Activated naive CD8-positive, alpha-beta T cell treated with anti-CD3 and anti-CD28 coated beads, Interleukin-2, amount 10 ng/mL, durations not matched to agents 7 days and 5 days (primary cell): ENCODE measurements at regions not wholly inside any gene's neighbourhood (a gene's known extent, or its start where the extent isn't known, plus 50 kb on each side); places are given as distances from the start of the nearest gene placed in this dataset.

Experiments used
- ATAC-seq: fragments of 150-1000 bp; cut with Tn5 transposase; one replicate; pipeline ENCODE4 v1.10.0; 2021; ENCODE audit warnings: low read depth, moderate library complexity
- POLR2A ChIA-PET: fragments of 350-600 bp; sonication (Branson Sonifier 250); formaldehyde crosslinking; loops from one replicate; lab custom pipeline; 2021; ENCODE audit warnings: antibody characterized with exemption; lab: Charles Lee
- DNase-seq: peaks from one replicate; pipeline ENCODE4 v3.0.0; 2021
- H3K27ac Mint-ChIP-seq: one replicate; pipeline ENCODE4 v1.8.0; 2022; ENCODE audit warnings: mild to moderate bottlenecking, mixed read lengths
- H3K27me3 Mint-ChIP-seq: one replicate; pipeline ENCODE4 v1.8.0; 2022; ENCODE audit warnings: mild to moderate bottlenecking, moderate library complexity, mixed read lengths
- H3K36me3 Mint-ChIP-seq: one replicate; pipeline ENCODE4 v1.8.0; 2021; ENCODE audit warnings: mild to moderate bottlenecking, mixed read lengths
- H3K4me1 Mint-ChIP-seq: one replicate; pipeline ENCODE4 v1.8.0; 2021; ENCODE audit warnings: mixed read lengths
- H3K4me3 Mint-ChIP-seq: one replicate; pipeline ENCODE4 v1.8.0; 2022; ENCODE audit warnings: mild to moderate bottlenecking, moderate library complexity, mixed read lengths
- H3K9me3 Mint-ChIP-seq: one replicate; pipeline ENCODE4 v1.8.0; 2021; ENCODE audit warnings: mixed read lengths

GRCh38 chr3:21290557-21290956 is 460.5 kb downstream of the ZNF385D start:
- Mint-ChIP-seq H3K27me3 (no peaks in the 10 kb centered on the region), H3K27ac (no peak overlapping the region), H3K9me3 (peaks cover 9% of the 10 kb centered on the region), H3K4me3 (no peak overlapping the region), H3K4me1 (no peaks in the 10 kb centered on the region), H3K36me3 (no peaks in the 10 kb centered on the region)
- ATAC-seq (no peak), DNase-seq (no peak)
- POLR2A ChIA-PET, result no interaction called here

- ATAC-seq, result no peak
- Mint-ChIP-seq H3K4me1 (no peaks in the 10 kb centered on the region), H3K36me3 (no peaks in the 10 kb centered on the region), H3K27me3 (no peaks in the 10 kb centered on the region), H3K9me3 (peaks cover 11% of the 10 kb centered on the region), H3K27ac (no peak overlapping the region), H3K4me3 (no peak overlapping the region)
- DNase-seq, result no peak
- POLR2A ChIA-PET, result no interaction called here
Measured at GRCh38 chr3:21274079-21274571, 476.9 kb downstream of the ZNF385D start.

- Mint-ChIP-seq H3K9me3 (peaks cover 11% of the 10 kb centered on the region), H3K36me3 (no peaks in the 10 kb centered on the region), H3K27me3 (no peaks in the 10 kb centered on the region), H3K4me3 (no peak overlapping the region), H3K27ac (no peak overlapping the region), H3K4me1 (no peaks in the 10 kb centered on the region)
- no peak for ATAC-seq
- POLR2A ChIA-PET, result no interaction called here
- DNase-seq, result no peak
Measured at GRCh38 chr3:21273259-21274025, 477.6 kb downstream of the ZNF385D start.

GRCh38 chr3:21271606-21272016 is 479.4 kb downstream of the ZNF385D start:
- DNase-seq (no peak), ATAC-seq (no peak)
- POLR2A ChIA-PET, result no interaction called here
- Mint-ChIP-seq H3K36me3 (no peaks in the 10 kb centered on the region), H3K4me1 (no peaks in the 10 kb centered on the region), H3K27me3 (no peaks in the 10 kb centered on the region), H3K4me3 (no peak overlapping the region), H3K27ac (no peak overlapping the region), H3K9me3 (peaks cover 12% of the 10 kb centered on the region)

- no peaks in the 10 kb centered on the region for H3K36me3 Mint-ChIP-seq
- H3K27ac Mint-ChIP-seq, result no peak overlapping the region
- POLR2A ChIA-PET, result no interaction called here
- no peak for DNase-seq
- H3K4me1 Mint-ChIP-seq, result no peaks in the 10 kb centered on the region
- no peak for ATAC-seq
- no peak overlapping the region for H3K4me3 Mint-ChIP-seq
- peaks cover 10% of the 10 kb centered on the region for H3K9me3 Mint-ChIP-seq
- no peaks in the 10 kb centered on the region for H3K27me3 Mint-ChIP-seq
Measured at GRCh38 chr3:21269882-21270281, 481.1 kb downstream of the ZNF385D start.

GRCh38 chr3:21260507-21260906 is 490.5 kb downstream of the ZNF385D start:
- DNase-seq (no peak), ATAC-seq (no peak)
- Mint-ChIP-seq H3K4me3 (no peak overlapping the region), H3K27me3 (no peaks in the 10 kb centered on the region), H3K27ac (no peak overlapping the region), H3K9me3 (peaks cover 8% of the 10 kb centered on the region), H3K36me3 (no peaks in the 10 kb centered on the region), H3K4me1 (no peaks in the 10 kb centered on the region)
- POLR2A ChIA-PET, result no interaction called here

GRCh38 chr3:21259896-21260295 is 491.1 kb downstream of the ZNF385D start:
- Mint-ChIP-seq H3K27ac (no peak overlapping the region), H3K4me1 (no peaks in the 10 kb centered on the region), H3K9me3 (peaks cover 8% of the 10 kb centered on the region), H3K4me3 (no peak overlapping the region), H3K27me3 (no peaks in the 10 kb centered on the region), H3K36me3 (no peaks in the 10 kb centered on the region)
- POLR2A ChIA-PET, result no interaction called here
- ATAC-seq, result no peak
- no peak for DNase-seq

- H3K4me1 Mint-ChIP-seq, result no peaks in the 10 kb centered on the region
- POLR2A ChIA-PET, result no interaction called here
- H3K36me3 Mint-ChIP-seq, result no peaks in the 10 kb centered on the region
- peaks cover 5% of the 10 kb centered on the region for H3K9me3 Mint-ChIP-seq
- no peak overlapping the region for H3K4me3 Mint-ChIP-seq
- H3K27me3 Mint-ChIP-seq, result no peaks in the 10 kb centered on the region
- no peak for DNase-seq
- H3K27ac Mint-ChIP-seq, result no peak overlapping the region
- ATAC-seq, result no peak
Measured at GRCh38 chr3:21256932-21257331, 494.1 kb downstream of the ZNF385D start.

GRCh38 chr3:21238661-21239060 is 512.3 kb downstream of the ZNF385D start:
- H3K36me3 Mint-ChIP-seq, result no peaks in the 10 kb centered on the region
- H3K27ac Mint-ChIP-seq, result no peak overlapping the region
- H3K9me3 Mint-ChIP-seq, result peaks cover 2% of the 10 kb centered on the region
- POLR2A ChIA-PET, result no interaction called here
- H3K27me3 Mint-ChIP-seq, result no peaks in the 10 kb centered on the region
- ATAC-seq (no peak), DNase-seq (no peak)
- H3K4me1 Mint-ChIP-seq, result no peaks in the 10 kb centered on the region
- H3K4me3 Mint-ChIP-seq, result no peak overlapping the region

GRCh38 chr3:21237638-21238037 is 513.4 kb downstream of the ZNF385D start:
- ATAC-seq (no peak), DNase-seq (no peak)
- Mint-ChIP-seq H3K4me1 (no peaks in the 10 kb centered on the region), H3K27ac (no peak overlapping the region), H3K27me3 (no peaks in the 10 kb centered on the region), H3K9me3 (no peaks in the 10 kb centered on the region), H3K4me3 (no peak overlapping the region), H3K36me3 (no peaks in the 10 kb centered on the region)
- POLR2A ChIA-PET, result no interaction called here

GRCh38 chr3:21235491-21235890 is 515.5 kb downstream of the ZNF385D start:
- DNase-seq (no peak), ATAC-seq (no peak)
- peaks cover 1% of the 10 kb centered on the region for H3K36me3 Mint-ChIP-seq
- no peak overlapping the region for H3K27ac Mint-ChIP-seq
- POLR2A ChIA-PET, result no interaction called here
- H3K4me3 Mint-ChIP-seq, result no peak overlapping the region
- H3K27me3 Mint-ChIP-seq, result no peaks in the 10 kb centered on the region
- peaks cover 2% of the 10 kb centered on the region for H3K9me3 Mint-ChIP-seq
- H3K4me1 Mint-ChIP-seq, result no peaks in the 10 kb centered on the region

- H3K4me1 Mint-ChIP-seq, result no peaks in the 10 kb centered on the region
- no peak overlapping the region for H3K4me3 Mint-ChIP-seq
- POLR2A ChIA-PET, result no interaction called here
- ATAC-seq, result no peak
- peaks cover 1% of the 10 kb centered on the region for H3K36me3 Mint-ChIP-seq
- no peaks in the 10 kb centered on the region for H3K27me3 Mint-ChIP-seq
- H3K27ac Mint-ChIP-seq, result no peak overlapping the region
- no peak for DNase-seq
- peaks cover 2% of the 10 kb centered on the region for H3K9me3 Mint-ChIP-seq
Measured at GRCh38 chr3:21234933-21235332, 516.1 kb downstream of the ZNF385D start.

GRCh38 chr3:21229426-21230135 is 521.4 kb downstream of the ZNF385D start:
- Mint-ChIP-seq H3K36me3 (peaks cover 1% of the 10 kb centered on the region), H3K27ac (no peak overlapping the region), H3K9me3 (peaks cover 4% of the 10 kb centered on the region), H3K27me3 (no peaks in the 10 kb centered on the region), H3K4me1 (no peaks in the 10 kb centered on the region), H3K4me3 (no peak overlapping the region)
- no peak for DNase-seq
- no peak for ATAC-seq
- POLR2A ChIA-PET, result no interaction called here

GRCh38 chr3:21226086-21226485 is 524.9 kb downstream of the ZNF385D start:
- no peaks in the 10 kb centered on the region for H3K4me1 Mint-ChIP-seq
- DNase-seq, result no peak
- no peaks in the 10 kb centered on the region for H3K27me3 Mint-ChIP-seq
- peaks cover 2% of the 10 kb centered on the region for H3K9me3 Mint-ChIP-seq
- ATAC-seq, result no peak
- no peak overlapping the region for H3K27ac Mint-ChIP-seq
- peaks cover 1% of the 10 kb centered on the region for H3K36me3 Mint-ChIP-seq
- POLR2A ChIA-PET, result no interaction called here
- no peak overlapping the region for H3K4me3 Mint-ChIP-seq
